HepG2 (cell line): ENCODE measurements at regions not wholly inside any gene's neighbourhood (a gene's known extent, or its start where the extent isn't known, plus 50 kb on each side); places are given as distances from the start of the nearest gene placed in this dataset.

Experiments
- BCLAF1 ChIP-seq: fragments of 450-650 bp; IDR thresholded peaks from 2 replicates; pipeline ENCODE4 v1.6.1; 2017; ENCODE audit warnings: mild to moderate bottlenecking
- EP300 ChIP-seq, 3 experiments: sonication (generic) in 1 of 3; formaldehyde crosslinking in 1 of 3; IDR thresholded peaks; 2 replicates each; pipeline versions ENCODE4 v1.5.1 to v1.6.1; 2011 to 2020; ENCODE audit warnings: low read depth in 2 of 3, low read length in 2 of 3, borderline replicate concordance in 1 of 3, improper control_type of control experiment in 1 of 3, mild to moderate bottlenecking in 1 of 3, missing genetic modification reagents in 1 of 3, moderate library complexity in 1 of 3
- FOXA1 ChIP-seq, 2 experiments: fragments of 450-650 bp in 1 of 2; sonication (generic) in 1 of 2; formaldehyde crosslinking in 1 of 2; IDR thresholded peaks; 2 replicates each; pipeline versions ENCODE4 v1.4.0 to v1.6.1; 2016 to 2020; ENCODE audit warnings: missing genetic modification reagents in 1 of 2
- KDM4B ChIP-seq: sonication (generic); formaldehyde crosslinking; IDR thresholded peaks from 2 replicates; pipeline ENCODE4 v1.4.0; 2020; ENCODE audit warnings: missing genetic modification reagents
- MED1 ChIP-seq: sonication (generic); formaldehyde crosslinking; IDR thresholded peaks from 2 replicates; pipeline ENCODE4 v1.4.0; 2020; ENCODE audit warnings: missing genetic modification reagents
- POLR2A ChIP-seq, 2 experiments: IDR thresholded peaks; 2 replicates each; pipeline ENCODE4 v1.6.1; 2011; ENCODE audit warnings: low read depth in 2 of 2, low read length in 2 of 2, mild to moderate bottlenecking in 1 of 2, moderate library complexity in 1 of 2; ENCODE audit not compliant: insufficient read depth in 1 of 2
- TAF1 ChIP-seq: sonication (generic); formaldehyde crosslinking; IDR thresholded peaks from 2 replicates; pipeline ENCODE4 v1.4.0; 2020; ENCODE audit warnings: missing genetic modification reagents
- TSC22D2 ChIP-seq: sonication (generic); formaldehyde crosslinking; IDR thresholded peaks from 2 replicates; pipeline ENCODE4 v1.5.1; 2020; ENCODE audit warnings: missing genetic modification reagents, mild to moderate bottlenecking, borderline replicate concordance
- YY1 ChIP-seq: IDR thresholded peaks from 2 replicates; pipeline ENCODE4 v1.6.1; 2011; ENCODE audit warnings: low read length, low read depth, moderate library complexity, mild to moderate bottlenecking; ENCODE audit not compliant: insufficient read depth, insufficient replicate concordance
- ZBTB2 ChIP-seq: sonication (generic); formaldehyde crosslinking; IDR thresholded peaks from 2 replicates; pipeline ENCODE4 v1.8.0; 2022; ENCODE audit warnings: low read depth, missing genetic modification reagents
- ZBTB7A ChIP-seq: sonication (generic); formaldehyde crosslinking; IDR thresholded peaks from 2 replicates; pipeline ENCODE4 v1.8.0; 2022; ENCODE audit warnings: mild to moderate bottlenecking, missing genetic modification reagents
- ZNF564 ChIP-seq: sonication (generic); formaldehyde crosslinking; IDR thresholded peaks from 2 replicates; pipeline ENCODE4 v1.8.1; 2023; ENCODE audit warnings: mild to moderate bottlenecking, missing genetic modification reagents
- ZNF839 ChIP-seq: sonication (generic); formaldehyde crosslinking; IDR thresholded peaks from 2 replicates; pipeline ENCODE4 v1.4.0; 2020; ENCODE audit warnings: missing genetic modification reagents, mild to moderate bottlenecking, borderline replicate concordance

GRCh38 chr1:208556461-208556860 lies 312.3 kb upstream of the PLXNA2 start:
- TF ChIP-seq TSC22D2 (CRISPR knock-in tag) = no peak
- TF ChIP-seq MED1 = no peak
- TF ChIP-seq ZBTB7A = no peak
- no peak for TF ChIP-seq YY1
- no peak for TF ChIP-seq POLR2A (IDR thresholded peaks at IDR 0.05; ENCODE audit: insufficient read depth in 1 of 2, low read depth in 2 of 2, low read length in 2 of 2)
- TF ChIP-seq ZBTB2 (CRISPR knock-in tag) = no peak
- TF ChIP-seq ZNF564 (CRISPR knock-in tag) = no peak
- no peak for TF ChIP-seq EP300 (IDR thresholded peaks at IDR 0.05; ENCODE audit: low read depth in 2 of 2, low read length in 2 of 2)
- no peak for TF ChIP-seq EP300 (CRISPR knock-in tag; IDR thresholded peaks at IDR 0.05; ENCODE audit: borderline replicate concordance)
- TF ChIP-seq KDM4B (CRISPR knock-in tag) = no peak
- TF ChIP-seq ZNF839 (CRISPR knock-in tag) = no peak
- no peak for TF ChIP-seq FOXA1 (IDR thresholded peaks at IDR 0.05)
- no peak for TF ChIP-seq FOXA1 (CRISPR knock-in tag; IDR thresholded peaks at IDR 0.05)
- no peak for TF ChIP-seq TAF1 (CRISPR knock-in tag)
- TF ChIP-seq BCLAF1 = no peak
